ENCODE measurements at regions not wholly inside any gene's neighbourhood (a gene's known extent, or its start where the extent isn't known, plus 50 kb on each side); places are given as distances from the start of the nearest gene placed in this dataset.

DNA sequence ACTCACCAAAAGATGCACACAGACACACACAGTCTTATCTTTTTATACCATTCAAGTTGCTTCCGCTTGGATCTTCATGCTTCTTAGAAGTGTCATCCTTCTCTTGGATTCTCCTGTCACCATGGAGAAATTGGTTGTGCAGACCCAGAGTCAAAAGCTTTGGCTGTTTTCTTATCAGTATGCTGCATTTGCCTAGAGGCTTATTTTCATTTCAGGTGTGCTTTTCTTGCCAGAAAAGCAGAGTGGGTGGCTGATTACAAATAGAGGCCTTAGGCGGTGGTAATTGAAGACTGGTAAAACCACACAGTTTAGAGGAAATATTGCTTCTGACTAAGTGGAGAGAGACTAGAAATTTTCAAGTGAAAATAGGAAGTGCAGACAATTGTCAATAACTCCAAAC, 70.2 kb upstream of the TLE4 start:
- Histone ChIP-seq H3K79me2 (ENCODE audit: control insufficient read depth, insufficient read depth, low read length) (no peaks in the 10 kb centered on the region), H3K9me3 (ENCODE audit: control insufficient read depth, insufficient read depth, low read depth, low read length) (no peaks in the 10 kb centered on the region), H3K9ac (ENCODE audit: insufficient read depth, low read length) (no peak overlapping the region), H3K4me1 (ENCODE audit: control insufficient read depth, extremely low read depth, insufficient read depth, low read length) (no peaks in the 10 kb centered on the region), H3K36me3 (ENCODE audit: control insufficient read depth, insufficient read depth, low read length) (no peaks in the 10 kb centered on the region), H3K27me3 (ENCODE audit: control insufficient read depth, insufficient read depth, low read length) (no peaks in the 10 kb centered on the region), H3K27ac (ENCODE audit: insufficient read depth, low read length) (no peak overlapping the region), H3K4me3 (replicated peaks in 1 of 4; ENCODE audit: control extremely low read depth in 1 of 4, insufficient read depth in 1 of 4, low read depth in 3 of 4, low read length in 4 of 4) (no peak overlapping the region), H3K4me2 (ENCODE audit: extremely low read depth, insufficient read depth, low read length) (no peak overlapping the region), H2AFZ (ENCODE audit: low read length) (no peak overlapping the region), H4K20me1 (ENCODE audit: control insufficient read depth, extremely low read depth, insufficient read depth, low read length) (no peaks in the 10 kb centered on the region)
- DNase-seq (ENCODE audit: low read depth in 2 of 2), result no peak
- TF ChIP-seq EZH2 (IDR thresholded peaks at IDR 0.05; ENCODE audit: low read length, missing control alignments), result no peak
- TF ChIP-seq, protein P1, sequence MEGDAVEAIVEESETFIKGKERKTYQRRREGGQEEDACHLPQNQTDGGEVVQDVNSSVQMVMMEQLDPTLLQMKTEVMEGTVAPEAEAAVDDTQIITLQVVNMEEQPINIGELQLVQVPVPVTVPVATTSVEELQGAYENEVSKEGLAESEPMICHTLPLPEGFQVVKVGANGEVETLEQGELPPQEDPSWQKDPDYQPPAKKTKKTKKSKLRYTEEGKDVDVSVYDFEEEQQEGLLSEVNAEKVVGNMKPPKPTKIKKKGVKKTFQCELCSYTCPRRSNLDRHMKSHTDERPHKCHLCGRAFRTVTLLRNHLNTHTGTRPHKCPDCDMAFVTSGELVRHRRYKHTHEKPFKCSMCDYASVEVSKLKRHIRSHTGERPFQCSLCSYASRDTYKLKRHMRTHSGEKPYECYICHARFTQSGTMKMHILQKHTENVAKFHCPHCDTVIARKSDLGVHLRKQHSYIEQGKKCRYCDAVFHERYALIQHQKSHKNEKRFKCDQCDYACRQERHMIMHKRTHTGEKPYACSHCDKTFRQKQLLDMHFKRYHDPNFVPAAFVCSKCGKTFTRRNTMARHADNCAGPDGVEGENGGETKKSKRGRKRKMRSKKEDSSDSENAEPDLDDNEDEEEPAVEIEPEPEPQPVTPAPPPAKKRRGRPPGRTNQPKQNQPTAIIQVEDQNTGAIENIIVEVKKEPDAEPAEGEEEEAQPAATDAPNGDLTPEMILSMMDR (conservative IDR thresholded peaks at IDR 0.05 in 1 of 2, IDR thresholded peaks at IDR 0.05 in 1 of 2; ENCODE audit: low read depth in 1 of 2, low read length in 2 of 2), result no peak

DNA sequence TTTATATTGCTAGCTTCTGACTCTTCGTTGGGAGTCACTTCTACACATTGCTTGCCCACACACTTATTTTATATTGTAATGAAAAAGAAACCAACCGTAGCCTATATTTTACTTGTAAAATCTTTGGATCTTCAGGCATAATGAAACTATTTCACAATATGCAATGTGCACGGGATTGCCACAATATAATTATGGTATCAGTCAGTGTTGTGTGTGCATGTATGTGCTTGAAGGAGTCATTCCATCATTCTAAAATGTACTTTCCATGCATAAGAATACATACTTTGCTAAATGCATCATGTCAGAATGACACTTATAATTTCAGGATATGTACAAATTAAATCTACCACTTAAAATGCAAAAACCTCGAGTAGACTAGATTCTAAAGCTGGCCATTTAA, 64.0 kb upstream of the TLE4 start:
- DNase-seq (ENCODE audit: low read depth in 2 of 2), result no peak

DNA sequence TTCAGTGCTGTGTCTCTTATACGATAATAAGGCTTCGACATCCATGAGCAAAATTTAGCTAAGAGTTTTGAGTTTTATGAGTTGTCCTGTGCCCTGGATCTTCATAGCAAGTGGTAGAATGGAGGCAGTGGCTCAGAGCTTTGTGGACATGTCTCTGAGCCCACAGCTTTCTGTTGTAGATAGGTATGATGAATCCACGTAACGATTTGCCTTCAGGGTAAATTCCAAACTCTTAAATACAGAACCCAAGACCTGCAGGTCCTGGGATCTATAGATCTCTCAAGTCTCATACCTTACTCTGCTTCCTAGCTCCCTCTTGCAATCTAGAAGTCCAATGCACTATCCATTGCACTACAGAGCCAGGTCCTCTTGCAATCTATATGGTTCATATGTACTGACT, 59.5 kb upstream of the TLE4 start:
- Histone ChIP-seq H4K20me1 (ENCODE audit: control insufficient read depth, extremely low read depth, insufficient read depth, low read length) (no peaks in the 10 kb centered on the region), H3K9me3 (ENCODE audit: control insufficient read depth, insufficient read depth, low read depth, low read length) (no peaks in the 10 kb centered on the region), H3K36me3 (ENCODE audit: control insufficient read depth, insufficient read depth, low read length) (no peaks in the 10 kb centered on the region), H3K4me2 (ENCODE audit: extremely low read depth, insufficient read depth, low read length) (no peak overlapping the region), H2AFZ (ENCODE audit: low read length) (no peak overlapping the region), H3K27me3 (ENCODE audit: control insufficient read depth, insufficient read depth, low read length) (no peaks in the 10 kb centered on the region), H3K4me3 (replicated peaks in 1 of 4; ENCODE audit: control extremely low read depth in 1 of 4, insufficient read depth in 1 of 4, low read depth in 3 of 4, low read length in 4 of 4) (no peak overlapping the region), H3K9ac (ENCODE audit: insufficient read depth, low read length) (no peak overlapping the region), H3K27ac (ENCODE audit: insufficient read depth, low read length) (no peak overlapping the region), H3K4me1 (ENCODE audit: control insufficient read depth, extremely low read depth, insufficient read depth, low read length) (no peaks in the 10 kb centered on the region), H3K79me2 (ENCODE audit: control insufficient read depth, insufficient read depth, low read length) (no peaks in the 10 kb centered on the region)
- no peak for TF ChIP-seq EZH2 (IDR thresholded peaks at IDR 0.05; ENCODE audit: low read length, missing control alignments)
- TF ChIP-seq, protein P1 (conservative IDR thresholded peaks at IDR 0.05 in 1 of 2, IDR thresholded peaks at IDR 0.05 in 1 of 2; ENCODE audit: low read depth in 1 of 2, low read length in 2 of 2), result no peak
- DNase-seq (ENCODE audit: low read depth in 2 of 2), result no peak

More for the DNA sequence above, 64.0 kb upstream of the TLE4 start:
- H3K9me3 ChIP-seq (ENCODE audit: control insufficient read depth, insufficient read depth, low read depth, low read length), result no peaks in the 10 kb centered on the region
- no peaks in the 10 kb centered on the region for H3K4me1 ChIP-seq (ENCODE audit: control insufficient read depth, extremely low read depth, insufficient read depth, low read length)
- H3K4me3 ChIP-seq (replicated peaks in 1 of 4; ENCODE audit: control extremely low read depth in 1 of 4, insufficient read depth in 1 of 4, low read depth in 3 of 4, low read length in 4 of 4), result no peak overlapping the region
- no peak overlapping the region for H2AFZ ChIP-seq (ENCODE audit: low read length)
- no peaks in the 10 kb centered on the region for H3K79me2 ChIP-seq (ENCODE audit: control insufficient read depth, insufficient read depth, low read length)
- H3K4me2 ChIP-seq (ENCODE audit: extremely low read depth, insufficient read depth, low read length), result no peak overlapping the region
- no peak overlapping the region for H3K9ac ChIP-seq (ENCODE audit: insufficient read depth, low read length)
- TF ChIP-seq, protein P1 (conservative IDR thresholded peaks at IDR 0.05 in 1 of 2, IDR thresholded peaks at IDR 0.05 in 1 of 2; ENCODE audit: low read depth in 1 of 2, low read length in 2 of 2), result no peak
- no peak for TF ChIP-seq EZH2 (IDR thresholded peaks at IDR 0.05; ENCODE audit: low read length, missing control alignments)
- no peaks in the 10 kb centered on the region for H3K36me3 ChIP-seq (ENCODE audit: control insufficient read depth, insufficient read depth, low read length)
- no peaks in the 10 kb centered on the region for H4K20me1 ChIP-seq (ENCODE audit: control insufficient read depth, extremely low read depth, insufficient read depth, low read length)
- H3K27me3 ChIP-seq (ENCODE audit: control insufficient read depth, insufficient read depth, low read length), result no peaks in the 10 kb centered on the region
- H3K27ac ChIP-seq (ENCODE audit: insufficient read depth, low read length), result no peak overlapping the region
